Activated naive CD4-positive, alpha-beta T cell treated with anti-CD3 and anti-CD28 coated beads for 36 hours (primary cell): ENCODE measurements at regions not wholly inside any gene's neighbourhood (a gene's known extent, or its start where the extent isn't known, plus 50 kb on each side); places are given as distances from the start of the nearest gene placed in this dataset.

ENCODE experiments used
- CTCF ChIA-PET: fragments of 350-600 bp; sonication (Branson Sonifier 250); formaldehyde crosslinking; loops from one replicate; lab custom pipeline; 2021; ENCODE audit warnings: antibody characterized with exemption; lab: Charles Lee
- DNase-seq: peaks from one replicate; pipeline ENCODE4 v3.0.0-alpha.2; 2020
- H3K27ac Mint-ChIP-seq: one replicate; pipeline ENCODE4 v1.8.0; 2021; ENCODE audit warnings: mild to moderate bottlenecking, mixed read lengths
- H3K27me3 Mint-ChIP-seq: one replicate; pipeline ENCODE4 v1.8.0; 2021; ENCODE audit warnings: low read depth, mixed read lengths
- H3K36me3 Mint-ChIP-seq: one replicate; pipeline ENCODE4 v1.8.0; 2021; ENCODE audit warnings: low read depth, mixed read lengths
- H3K4me1 Mint-ChIP-seq: one replicate; pipeline ENCODE4 v1.8.0; 2021; ENCODE audit warnings: low read depth, mixed read lengths
- H3K4me3 Mint-ChIP-seq: one replicate; pipeline ENCODE4 v1.8.0; 2021; ENCODE audit warnings: mild to moderate bottlenecking, moderate library complexity, mixed read lengths
- H3K9me3 Mint-ChIP-seq: one replicate; pipeline ENCODE4 v1.8.0; 2021; ENCODE audit warnings: mixed read lengths
- intact Hi-C: fragments of 100-400 bp; cut with micrococcal nuclease; formaldehyde crosslinking; loops from one replicate; pipeline ENCODE4 v1.15.1; 2023

- Mint-ChIP-seq H3K27ac (no peak overlapping the region), H3K4me1 (no peaks in the 10 kb centered on the region), H3K9me3 (peaks cover 4% of the 10 kb centered on the region), H3K36me3 (no peaks in the 10 kb centered on the region), H3K4me3 (no peak overlapping the region), H3K27me3 (no peaks in the 10 kb centered on the region)
- CTCF ChIA-PET = no interaction called here
- no peak for DNase-seq
- intact Hi-C loops = no loop called here
Observed at GRCh38 chr4:22048323-22048722, 99.8 kb upstream of the KCNIP4 start.

DNA sequence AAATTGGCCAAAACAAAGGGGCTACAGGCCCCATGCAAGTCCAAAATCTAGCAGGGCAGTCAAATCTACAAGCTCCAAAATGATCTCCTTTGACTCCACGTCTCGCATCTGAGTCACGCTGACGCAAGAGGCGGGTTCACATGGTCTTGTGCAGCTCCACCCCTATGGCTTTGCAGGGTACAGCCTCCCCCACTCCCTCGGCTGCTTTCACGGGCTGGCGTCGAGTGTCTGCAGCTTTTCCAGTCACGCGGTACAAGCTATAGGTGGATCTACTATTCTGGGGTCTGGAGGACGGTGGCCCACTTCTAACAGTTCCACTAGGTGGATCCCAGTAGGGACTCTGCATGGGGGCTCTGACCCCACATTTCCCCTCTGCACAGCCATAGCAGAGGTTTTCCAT, 99.2 kb upstream of the KCNIP4 start:
- intact Hi-C loops = no loop called here
- H3K36me3 Mint-ChIP-seq = no peaks in the 10 kb centered on the region
- DNase-seq = no peak
- no peak overlapping the region for H3K27ac Mint-ChIP-seq
- CTCF ChIA-PET = no interaction called here
- peaks cover 4% of the 10 kb centered on the region for H3K9me3 Mint-ChIP-seq
- no peaks in the 10 kb centered on the region for H3K4me1 Mint-ChIP-seq
- no peak overlapping the region for H3K4me3 Mint-ChIP-seq
- no peaks in the 10 kb centered on the region for H3K27me3 Mint-ChIP-seq

DNA sequence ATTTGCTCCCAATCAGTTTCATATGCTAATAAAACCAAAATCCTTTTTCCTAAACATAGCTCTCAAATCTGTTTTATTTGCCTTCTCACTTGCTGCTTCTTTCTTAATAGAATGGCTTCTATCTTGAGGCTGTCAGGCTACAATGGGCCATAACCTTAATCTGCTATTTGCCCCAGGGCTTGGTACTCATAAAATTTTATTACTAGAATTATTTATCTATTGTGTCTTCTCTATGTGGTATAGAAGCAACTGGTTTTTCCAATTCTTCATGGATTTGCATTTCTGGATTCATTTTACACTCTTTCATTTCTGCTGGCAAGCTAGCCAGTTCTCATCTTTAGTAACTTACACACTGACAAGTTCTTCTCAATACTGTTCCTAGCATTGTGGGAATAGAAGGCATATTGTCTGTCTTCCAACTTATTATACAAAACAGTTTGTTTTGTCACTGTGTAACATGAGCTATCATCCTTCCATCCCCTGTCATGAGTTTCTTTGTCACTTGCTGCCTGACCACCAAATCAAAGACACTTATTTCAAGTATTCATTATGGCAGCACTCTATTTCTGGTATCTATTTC, 96.6 kb upstream of the KCNIP4 start:
- Mint-ChIP-seq H3K4me3 (no peak overlapping the region), H3K27ac (no peak overlapping the region), H3K27me3 (peaks cover 3% of the 10 kb centered on the region), H3K36me3 (no peaks in the 10 kb centered on the region), H3K9me3 (peaks cover 4% of the 10 kb centered on the region), H3K4me1 (no peaks in the 10 kb centered on the region)
- DNase-seq = no peak
- intact Hi-C loops = no loop called here
- CTCF ChIA-PET = no interaction called here

DNA sequence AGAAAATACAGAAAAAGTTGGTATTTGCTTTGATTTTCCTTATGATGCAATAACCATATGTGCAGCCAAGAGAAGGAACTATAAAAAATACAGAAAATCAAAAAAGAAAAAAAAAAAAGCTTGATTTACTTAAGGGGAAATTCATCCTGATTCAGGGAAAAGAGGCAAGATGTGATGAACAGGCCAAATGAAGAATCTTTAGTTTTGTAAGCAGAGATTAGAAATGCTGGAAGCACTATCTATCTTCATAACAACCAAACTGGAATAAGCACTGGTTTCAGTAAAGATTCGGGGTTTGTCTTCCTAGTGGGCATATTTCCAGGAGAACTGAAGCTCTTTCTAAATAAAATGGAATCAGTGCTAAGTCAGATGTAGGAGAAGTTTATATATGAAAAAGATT, 82.9 kb upstream of the KCNIP4 start:
- Mint-ChIP-seq H3K27me3 (peaks cover 2% of the 10 kb centered on the region), H3K9me3 (peaks cover 5% of the 10 kb centered on the region), H3K4me1 (no peaks in the 10 kb centered on the region), H3K27ac (no peak overlapping the region), H3K36me3 (no peaks in the 10 kb centered on the region), H3K4me3 (no peak overlapping the region)
- CTCF ChIA-PET = interaction anchor here (0.7 kb wide), 1 partner anchor 1504 kb away, joined by 5 read pairs; no protein-coding TSS in a partner anchor
- intact Hi-C loops = no loop called here
- DNase-seq = no peak

DNA sequence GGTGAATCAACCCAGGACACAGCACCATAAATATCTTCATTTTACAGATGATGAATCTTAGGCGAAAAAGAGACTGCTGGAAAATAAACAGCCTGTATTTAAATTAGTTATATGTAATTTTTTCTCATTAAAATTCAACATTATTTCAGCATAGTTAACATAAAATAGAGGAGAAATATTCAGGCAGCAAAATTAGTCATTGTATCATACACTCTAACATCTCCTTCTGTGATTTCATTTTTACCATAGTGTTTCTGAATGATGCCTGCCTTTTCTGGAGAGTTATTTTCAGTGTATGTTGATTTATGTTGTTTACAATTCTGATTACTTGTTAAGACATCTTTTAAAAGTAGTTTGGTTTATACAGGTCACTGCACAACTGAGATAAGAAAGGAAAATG, 82.3 kb upstream of the KCNIP4 start:
- intact Hi-C loops = no loop called here
- Mint-ChIP-seq H3K4me1 (no peaks in the 10 kb centered on the region), H3K36me3 (no peaks in the 10 kb centered on the region), H3K27ac (no peak overlapping the region), H3K9me3 (peaks cover 3% of the 10 kb centered on the region), H3K27me3 (peaks cover 2% of the 10 kb centered on the region), H3K4me3 (no peak overlapping the region)
- no peak for DNase-seq
- CTCF ChIA-PET = no interaction called here

- no peak for DNase-seq
- intact Hi-C loops = no loop called here
- no peaks in the 10 kb centered on the region for H3K4me1 Mint-ChIP-seq
- H3K4me3 Mint-ChIP-seq = no peak overlapping the region
- H3K27ac Mint-ChIP-seq = no peak overlapping the region
- no peaks in the 10 kb centered on the region for H3K36me3 Mint-ChIP-seq
- CTCF ChIA-PET = no interaction called here
- peaks cover 3% of the 10 kb centered on the region for H3K9me3 Mint-ChIP-seq
- H3K27me3 Mint-ChIP-seq = peaks cover 2% of the 10 kb centered on the region
Observed at GRCh38 chr4:22030307-22030706, 81.7 kb upstream of the KCNIP4 start.

DNA sequence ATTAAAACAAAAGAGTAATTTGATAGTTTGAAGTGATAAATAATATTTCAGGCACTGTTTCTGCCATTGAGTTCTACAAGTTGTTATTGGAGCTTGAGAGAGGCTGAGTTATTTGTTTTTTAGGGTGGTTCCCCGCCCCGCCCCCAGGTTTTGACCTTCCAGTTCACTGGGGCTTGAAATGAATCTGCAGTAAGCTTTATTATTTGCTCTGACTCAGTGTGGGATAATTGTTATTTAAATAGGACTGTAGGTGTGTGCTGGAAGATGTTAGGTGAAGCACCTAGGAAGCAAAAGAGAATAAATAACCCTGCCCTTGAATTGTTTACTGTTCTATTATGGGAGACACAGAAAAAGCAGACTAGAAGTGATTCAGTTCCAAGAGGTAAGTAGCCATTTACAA, 81.2 kb upstream of the KCNIP4 start:
- peaks cover 3% of the 10 kb centered on the region for H3K9me3 Mint-ChIP-seq
- CTCF ChIA-PET = no interaction called here
- no peak overlapping the region for H3K4me3 Mint-ChIP-seq
- H3K27ac Mint-ChIP-seq = no peak overlapping the region
- no peaks in the 10 kb centered on the region for H3K36me3 Mint-ChIP-seq
- intact Hi-C loops = no loop called here
- no peak for DNase-seq
- H3K4me1 Mint-ChIP-seq = no peaks in the 10 kb centered on the region
- peaks cover 2% of the 10 kb centered on the region for H3K27me3 Mint-ChIP-seq

DNA sequence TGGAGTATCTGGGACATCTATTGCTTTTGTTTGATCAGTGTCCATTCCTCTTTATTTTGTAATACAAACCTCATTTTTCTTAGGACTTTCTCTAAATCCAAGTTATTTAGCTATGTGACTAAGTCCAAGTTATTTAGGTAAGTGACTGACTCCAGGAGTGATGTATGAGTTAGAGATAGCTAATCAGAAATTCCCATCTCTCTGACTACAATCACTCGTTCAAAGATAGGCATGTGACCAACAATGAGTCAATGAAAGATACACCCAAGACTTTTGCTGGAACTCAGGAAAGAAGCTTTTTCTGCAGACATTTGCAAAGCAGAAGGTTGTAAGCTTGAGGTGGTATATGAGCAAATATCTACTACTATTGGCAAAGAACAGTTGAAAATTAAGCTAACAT, 72.5 kb upstream of the KCNIP4 start:
- Mint-ChIP-seq H3K27me3 (no peaks in the 10 kb centered on the region), H3K4me1 (no peaks in the 10 kb centered on the region), H3K4me3 (no peak overlapping the region), H3K9me3 (no peaks in the 10 kb centered on the region), H3K27ac (no peak overlapping the region), H3K36me3 (no peaks in the 10 kb centered on the region)
- CTCF ChIA-PET = no interaction called here
- no peak for DNase-seq
- intact Hi-C loops = no loop called here

DNA sequence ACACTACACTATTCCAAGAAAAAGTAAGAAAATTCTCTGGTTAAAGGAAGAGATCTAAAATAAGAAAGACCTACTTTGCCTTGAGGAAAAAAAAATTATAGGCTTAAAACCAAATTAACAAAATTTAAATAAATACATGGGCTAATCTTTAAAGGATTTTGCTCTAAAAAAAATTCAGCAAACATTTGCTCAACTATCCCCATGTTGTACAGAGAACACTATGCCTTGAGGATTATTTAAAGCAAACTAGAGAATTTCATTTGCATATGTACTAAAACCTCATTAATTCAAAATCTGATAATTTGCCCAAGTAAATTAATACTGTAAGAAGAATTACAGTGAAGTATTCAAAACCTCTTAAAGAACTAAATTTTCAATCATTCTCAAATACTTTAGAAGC, 71.6 kb upstream of the KCNIP4 start:
- Mint-ChIP-seq H3K27ac (no peak overlapping the region), H3K4me1 (no peaks in the 10 kb centered on the region), H3K4me3 (no peak overlapping the region), H3K36me3 (no peaks in the 10 kb centered on the region), H3K27me3 (no peaks in the 10 kb centered on the region), H3K9me3 (no peaks in the 10 kb centered on the region)
- CTCF ChIA-PET = no interaction called here
- no peak for DNase-seq
- intact Hi-C loops = no loop called here

DNA sequence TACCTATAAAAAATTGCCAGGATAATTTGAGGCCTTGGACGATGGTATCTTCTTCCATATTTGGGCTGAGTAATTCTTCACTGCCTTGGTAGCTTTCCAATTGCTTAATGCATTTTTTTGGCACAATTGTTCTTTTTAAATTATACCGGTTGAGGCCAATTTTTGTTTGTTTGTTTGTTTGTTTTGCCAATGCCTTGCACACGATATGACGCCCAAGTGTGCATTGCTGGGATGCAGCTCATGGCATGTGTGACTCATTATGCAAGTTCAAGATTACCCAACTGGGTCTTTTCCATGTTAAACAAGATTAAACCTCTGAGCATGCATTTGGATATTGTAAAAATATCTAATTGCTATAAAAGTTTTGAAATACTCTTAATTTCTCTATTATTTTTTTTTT, 71.1 kb upstream of the KCNIP4 start:
- Mint-ChIP-seq H3K27me3 (no peaks in the 10 kb centered on the region), H3K4me1 (no peaks in the 10 kb centered on the region), H3K4me3 (no peak overlapping the region), H3K36me3 (no peaks in the 10 kb centered on the region), H3K27ac (no peak overlapping the region), H3K9me3 (no peaks in the 10 kb centered on the region)
- intact Hi-C loops = no loop called here
- CTCF ChIA-PET = no interaction called here
- no peak for DNase-seq

GRCh38 chr4:22014222-22014741, 65.7 kb upstream of the KCNIP4 start:
- Mint-ChIP-seq H3K4me1 (no peaks in the 10 kb centered on the region), H3K36me3 (no peaks in the 10 kb centered on the region), H3K27ac (no peak overlapping the region), H3K27me3 (no peaks in the 10 kb centered on the region), H3K4me3 (no peak overlapping the region), H3K9me3 (no peaks in the 10 kb centered on the region)
- CTCF ChIA-PET = no interaction called here
- intact Hi-C loops = no loop called here
- DNase-seq = no peak

GRCh38 chr4:22003878-22004277, 55.3 kb upstream of the KCNIP4 start:
- no peaks in the 10 kb centered on the region for H3K27me3 Mint-ChIP-seq
- H3K27ac Mint-ChIP-seq = no peak overlapping the region
- no peak overlapping the region for H3K4me3 Mint-ChIP-seq
- intact Hi-C loops = no loop called here
- H3K36me3 Mint-ChIP-seq = no peaks in the 10 kb centered on the region
- no peaks in the 10 kb centered on the region for H3K4me1 Mint-ChIP-seq
- H3K9me3 Mint-ChIP-seq = peaks cover 13% of the 10 kb centered on the region
- no peak for DNase-seq
- CTCF ChIA-PET = interaction anchor here (0.5 kb wide), 1 partner anchor 35 kb away, joined by 4 read pairs; no protein-coding TSS in a partner anchor
